Kidney (tissue), 13 donors: ENCODE measurements at regions not wholly inside any gene's neighbourhood (a gene's known extent, or its start where the extent isn't known, plus 50 kb on each side); places are given as distances from the start of the nearest gene placed in this dataset.

Experiments
- DNase-seq, 5 donors: peaks; one replicate each; pipeline ENCODE4 v3.0.0-alpha.2; 2013 to 2020
- FAIRE-seq: peaks from 2 replicates; lab custom pipeline; 2012; peaks lifted over from hg19 to GRCh38; lab: Jason Lieb, UNC
- H3K27ac ChIP-seq, 2 donors: one replicate each; pipeline ENCODE4 v1.7.0; 2013; ENCODE audit warnings: low read depth in 2 of 2, low read length in 2 of 2, inconsistent platforms in 1 of 2
- H3K27me3 ChIP-seq: one replicate; pipeline ENCODE4 v1.7.1; 2013; ENCODE audit warnings: low read length, inconsistent platforms; ENCODE audit not compliant: control insufficient read depth, insufficient read depth
- H3K36me3 ChIP-seq, 3 donors: one replicate each; pipeline versions ENCODE4 v1.7.0 to v1.7.1; 2013; ENCODE audit warnings: low read length in 3 of 3, control low read depth in 1 of 3, inconsistent platforms in 1 of 3; ENCODE audit not compliant: insufficient read depth in 3 of 3, control insufficient read depth in 2 of 3
- H3K4me1 ChIP-seq, 3 donors: one replicate each; pipeline versions ENCODE4 v1.7.0 to v1.7.1; 2013; ENCODE audit warnings: low read length in 3 of 3, inconsistent platforms in 1 of 3, low read depth in 1 of 3; ENCODE audit not compliant: control insufficient read depth in 2 of 3, insufficient read depth in 2 of 3
- H3K4me3 ChIP-seq, 3 donors: one replicate each; pipeline versions ENCODE4 v1.7.0 to v1.8.1; 2013; ENCODE audit warnings: low read length in 3 of 3, control low read depth in 1 of 3, inconsistent platforms in 1 of 3
- H3K9ac ChIP-seq, 3 donors: one replicate each; pipeline versions ENCODE4 v1.7.0 to v1.7.1; 2013; ENCODE audit warnings: low read length in 3 of 3, control low read depth in 1 of 3, inconsistent platforms in 1 of 3
- H3K9me3 ChIP-seq, 3 donors: one replicate each; pipeline versions ENCODE4 v1.7.0 to v1.7.1; 2013; ENCODE audit warnings: low read length in 3 of 3, control low read depth in 1 of 3, inconsistent platforms in 1 of 3; ENCODE audit not compliant: control insufficient read depth in 2 of 3, insufficient read depth in 1 of 3
- CTCF ChIP-seq: IDR thresholded peaks from 3 replicates; pipeline ENCODE4 v1.5.1; 2012; ENCODE audit warnings: mild to moderate bottlenecking, moderate library complexity, borderline replicate concordance; ENCODE audit not compliant: insufficient read depth; ENCODE audit errors: extremely low read depth
- intact Hi-C: fragments of 100-400 bp; cut with DNase I; formaldehyde crosslinking; loops from one replicate; pipeline ENCODE4 v1.11.1; 2022
- donor health status: control.
- donor health status: control.
- donor health status: control.
- donor health status: control.
- donor health status: control.
- donor health status: DM: yes; HTN: yes; CAD: no.
- donor health status: Normal renal cell carcinoma (clear cell type).

GRCh38 chr9:129402931-129403778 is 217.7 kb downstream of the C9orf50 start:
- DNase-seq (peak in 1 of 5 donors; percentile 49), FAIRE-seq (no peak)
- H3K36me3 ChIP-seq: no peaks in the 10 kb centered on the region
- no peaks in the 10 kb centered on the region for H3K27me3 ChIP-seq
- H3K4me1 ChIP-seq: peaks cover under 1 to 40% (median 17%) of the 10 kb centered on the region in 3 donors
- TF ChIP-seq CTCF: no peak
- no peak overlapping the region for H3K4me3 ChIP-seq
- H3K9ac ChIP-seq: peak overlapping the region in 1 of 3 donors; percentile 19
- H3K9me3 ChIP-seq: no peaks in the 10 kb centered on the region
- intact Hi-C loops: no loop called here
- peak overlapping the region in 1 of 2 donors; percentile 83 for H3K27ac ChIP-seq

GRCh38 chr9:129402371-129402739 is 218.5 kb downstream of the C9orf50 start:
- H3K9ac ChIP-seq: peak overlapping the region in 1 of 3 donors; percentile 46
- no peaks in the 10 kb centered on the region for H3K27me3 ChIP-seq
- no peaks in the 10 kb centered on the region for H3K36me3 ChIP-seq
- FAIRE-seq: no peak
- TF ChIP-seq CTCF: no peak
- H3K4me1 ChIP-seq: peaks cover 0 to 34% (median 11%) of the 10 kb centered on the region in 3 donors
- DNase-seq: peak in 4 of 5 donors; percentile 48 to 77 (median 70)
- H3K27ac ChIP-seq: peak overlapping the region; percentile 67 to 83
- H3K9me3 ChIP-seq: no peaks in the 10 kb centered on the region
- H3K4me3 ChIP-seq: no peak overlapping the region
- intact Hi-C loops: no loop called here

- no peaks in the 10 kb centered on the region for H3K9me3 ChIP-seq
- H3K4me3 ChIP-seq: no peak overlapping the region
- DNase-seq: peak in 3 of 5 donors; percentile 77 to 90 (median 84)
- no peak for TF ChIP-seq CTCF
- no peak overlapping the region for H3K9ac ChIP-seq
- peak overlapping the region; percentile 67 to 83 for H3K27ac ChIP-seq
- H3K4me1 ChIP-seq: peaks cover 0 to 31% (median 9%) of the 10 kb centered on the region in 3 donors
- FAIRE-seq: no peak
- no peaks in the 10 kb centered on the region for H3K36me3 ChIP-seq
- intact Hi-C loops: no loop called here
- no peaks in the 10 kb centered on the region for H3K27me3 ChIP-seq
These were observed 219.1 kb downstream of the C9orf50 start for GRCh38 chr9:129401623-129402370.
